Tibial nerve (tissue), 4 donors: ENCODE measurements at regions not wholly inside any gene's neighbourhood (a gene's known extent, or its start where the extent isn't known, plus 50 kb on each side); places are given as distances from the start of the nearest gene placed in this dataset.

Experiments
- DNase-seq, 2 donors: peaks; one replicate each; pipeline ENCODE4 v3.0.0-alpha.2; 2019; ENCODE audit warnings: low spot score in 2 of 2
- H3K27ac ChIP-seq, 4 donors: fragments of 200-600 bp; sonication (generic) in 3 of 4; one replicate each; pipeline ENCODE4 v1.5.1; 2017 to 2019; ENCODE audit warnings: mild to moderate bottlenecking in 1 of 4
- H3K27me3 ChIP-seq, 2 donors: fragments of 200-600 bp; sonication (generic) in 1 of 2; one replicate each; pipeline versions ENCODE4 v1.5.1 to v1.6.0; 2017 to 2019
- H3K36me3 ChIP-seq, 3 donors: fragments of 200-600 bp; sonication (generic); one replicate each; pipeline ENCODE4 v1.5.1; 2018 to 2019
- H3K4me1 ChIP-seq, 4 donors: fragments of 200-600 bp; sonication (generic) in 3 of 4; one replicate each; pipeline ENCODE4 v1.5.1; 2017 to 2019
- H3K4me3 ChIP-seq, 4 donors: fragments of 200-600 bp; sonication (generic) in 3 of 4; one replicate each; pipeline ENCODE4 v1.5.1; 2017 to 2019; ENCODE audit warnings: mild to moderate bottlenecking in 1 of 4, moderate library complexity in 1 of 4
- H3K9me3 ChIP-seq, 4 donors: fragments of 200-600 bp; sonication (generic) in 3 of 4; one replicate each; pipeline ENCODE4 v1.5.1; 2017 to 2019
- EP300 ChIP-seq, 2 donors: sonication (generic); formaldehyde crosslinking; IDR thresholded peaks; one replicate each; pipeline ENCODE4 v1.6.1; 2017; ENCODE audit warnings: antibody characterized with exemption in 2 of 2, mild to moderate bottlenecking in 1 of 2
- POLR2A ChIP-seq, 2 donors: fragments of 450-650 bp; IDR thresholded peaks; one replicate each; pipeline ENCODE4 v1.6.1; 2017; ENCODE audit warnings: antibody characterized with exemption in 2 of 2, mild to moderate bottlenecking in 2 of 2, moderate library complexity in 2 of 2
- WGBS, 2 donors: methylation state at CpG; one replicate each; pipeline ENCODE4 v1.1.5; 2018; 5-methylcytosine and 5-hydroxymethylcytosine counted together
- TF ChIP-seq, protein P1 (sequence below), 5 experiments: fragments of 200-600 bp in 3 of 5; fragments of 450-650 bp in 2 of 5; sonication (generic) in 3 of 5; IDR thresholded peaks; one replicate each; pipeline ENCODE4 v1.5.1; 2016 to 2019; ENCODE audit warnings: antibody characterized with exemption in 5 of 5, mild to moderate bottlenecking in 3 of 5, moderate library complexity in 2 of 5

GRCh38 chr1:116224111-116224510, 112.9 kb downstream of the MAB21L3 start:
- H3K9me3 ChIP-seq = no peaks in the 10 kb centered on the region
- no peak overlapping the region for H3K27ac ChIP-seq
- 21 to 26% methylated on average over 2 of the region's 2 CpGs for WGBS, 2 donors
- no peak for DNase-seq
- no peaks in the 10 kb centered on the region for H3K4me1 ChIP-seq
- no peak overlapping the region for H3K4me3 ChIP-seq
- no peaks in the 10 kb centered on the region for H3K36me3 ChIP-seq
- H3K27me3 ChIP-seq = no peaks in the 10 kb centered on the region
- no peak for TF ChIP-seq POLR2A (IDR thresholded peaks at IDR 0.05)
- no peak for TF ChIP-seq EP300 (IDR thresholded peaks at IDR 0.05)
- TF ChIP-seq, protein P1, sequence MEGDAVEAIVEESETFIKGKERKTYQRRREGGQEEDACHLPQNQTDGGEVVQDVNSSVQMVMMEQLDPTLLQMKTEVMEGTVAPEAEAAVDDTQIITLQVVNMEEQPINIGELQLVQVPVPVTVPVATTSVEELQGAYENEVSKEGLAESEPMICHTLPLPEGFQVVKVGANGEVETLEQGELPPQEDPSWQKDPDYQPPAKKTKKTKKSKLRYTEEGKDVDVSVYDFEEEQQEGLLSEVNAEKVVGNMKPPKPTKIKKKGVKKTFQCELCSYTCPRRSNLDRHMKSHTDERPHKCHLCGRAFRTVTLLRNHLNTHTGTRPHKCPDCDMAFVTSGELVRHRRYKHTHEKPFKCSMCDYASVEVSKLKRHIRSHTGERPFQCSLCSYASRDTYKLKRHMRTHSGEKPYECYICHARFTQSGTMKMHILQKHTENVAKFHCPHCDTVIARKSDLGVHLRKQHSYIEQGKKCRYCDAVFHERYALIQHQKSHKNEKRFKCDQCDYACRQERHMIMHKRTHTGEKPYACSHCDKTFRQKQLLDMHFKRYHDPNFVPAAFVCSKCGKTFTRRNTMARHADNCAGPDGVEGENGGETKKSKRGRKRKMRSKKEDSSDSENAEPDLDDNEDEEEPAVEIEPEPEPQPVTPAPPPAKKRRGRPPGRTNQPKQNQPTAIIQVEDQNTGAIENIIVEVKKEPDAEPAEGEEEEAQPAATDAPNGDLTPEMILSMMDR (IDR thresholded peaks at IDR 0.05) = no peak

DNA sequence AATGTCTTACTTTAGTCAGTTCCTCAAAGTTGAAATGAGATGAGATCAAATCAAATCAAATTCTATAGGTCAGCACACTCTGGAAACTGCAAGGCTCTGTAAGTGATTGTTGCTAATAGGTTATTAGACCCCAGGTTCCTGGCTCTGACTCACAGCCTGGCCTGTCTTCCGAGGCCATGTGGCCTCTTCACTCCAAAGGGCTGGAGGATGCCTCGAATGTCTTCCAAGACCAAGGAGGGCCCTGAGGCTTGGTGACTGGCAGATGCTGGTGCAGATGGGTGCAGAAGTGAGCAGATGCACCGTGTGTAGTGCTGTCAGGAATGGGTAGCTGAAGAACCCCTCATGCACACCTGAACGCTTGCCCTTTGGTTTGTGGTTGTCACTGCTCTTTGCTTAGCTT, 113.4 kb downstream of the MAB21L3 start:
- no peaks in the 10 kb centered on the region for H3K9me3 ChIP-seq
- TF ChIP-seq, protein P1 (IDR thresholded peaks at IDR 0.05) = no peak
- TF ChIP-seq POLR2A (IDR thresholded peaks at IDR 0.05) = no peak
- TF ChIP-seq EP300 (IDR thresholded peaks at IDR 0.05) = no peak
- H3K4me1 ChIP-seq = no peaks in the 10 kb centered on the region
- WGBS, 2 donors = 72 to 78% methylated on average over 4 of the region's 4 CpGs
- H3K27me3 ChIP-seq = no peaks in the 10 kb centered on the region
- no peak overlapping the region for H3K4me3 ChIP-seq
- DNase-seq = no peak
- H3K27ac ChIP-seq = no peak overlapping the region
- no peaks in the 10 kb centered on the region for H3K36me3 ChIP-seq

- Histone ChIP-seq H3K27ac (no peak overlapping the region), H3K36me3 (no peaks in the 10 kb centered on the region), H3K27me3 (no peaks in the 10 kb centered on the region), H3K4me3 (no peak overlapping the region), H3K4me1 (no peaks in the 10 kb centered on the region), H3K9me3 (no peaks in the 10 kb centered on the region)
- WGBS, 2 donors = 84 to 94% methylated on average over 1 of the region's 1 CpG
- DNase-seq = no peak
- TF ChIP-seq EP300 (IDR thresholded peaks at IDR 0.05) (no peak), POLR2A (IDR thresholded peaks at IDR 0.05) (no peak)
- TF ChIP-seq, protein P1 (IDR thresholded peaks at IDR 0.05) = no peak
Measured at GRCh38 chr1:116226017-116226416, 114.8 kb downstream of the MAB21L3 start.

- 68 to 80% methylated on average over 2 of the region's 2 CpGs for WGBS, 2 donors
- no peak overlapping the region for H3K4me3 ChIP-seq
- no peak for DNase-seq
- no peaks in the 10 kb centered on the region for H3K27me3 ChIP-seq
- no peak overlapping the region for H3K27ac ChIP-seq
- H3K9me3 ChIP-seq = no peaks in the 10 kb centered on the region
- TF ChIP-seq, protein P1 (IDR thresholded peaks at IDR 0.05) = no peak
- H3K36me3 ChIP-seq = no peaks in the 10 kb centered on the region
- H3K4me1 ChIP-seq = no peaks in the 10 kb centered on the region
Measured at GRCh38 chr1:116228511-116228910, 117.3 kb downstream of the MAB21L3 start.

GRCh38 chr1:116230712-116231111, 119.5 kb downstream of the MAB21L3 start:
- Histone ChIP-seq H3K27ac (no peak overlapping the region), H3K9me3 (no peaks in the 10 kb centered on the region), H3K36me3 (no peaks in the 10 kb centered on the region), H3K4me1 (no peaks in the 10 kb centered on the region), H3K4me3 (no peak overlapping the region), H3K27me3 (no peaks in the 10 kb centered on the region)
- WGBS, 2 donors = 5 to 11% methylated on average over 1 of the region's 1 CpG
- DNase-seq = no peak
- TF ChIP-seq, protein P1 (IDR thresholded peaks at IDR 0.05) = no peak
